NCI-H2081 (cell line): ENCODE measurements at regions not wholly inside any gene's neighbourhood (a gene's known extent, or its start where the extent isn't known, plus 50 kb on each side); places are given as distances from the start of the nearest gene placed in this dataset.
"Not testable (repeated sequence)": the region's sequence is repeated elsewhere in the genome, so short reads cannot be mapped to it uniquely, and the experiment has no call there.

Experiments used
- DNase-seq, 2 experiments: peaks; one replicate each; lab custom pipeline; 2025; lab: John Stamatoyannopoulos, UW

DNA sequence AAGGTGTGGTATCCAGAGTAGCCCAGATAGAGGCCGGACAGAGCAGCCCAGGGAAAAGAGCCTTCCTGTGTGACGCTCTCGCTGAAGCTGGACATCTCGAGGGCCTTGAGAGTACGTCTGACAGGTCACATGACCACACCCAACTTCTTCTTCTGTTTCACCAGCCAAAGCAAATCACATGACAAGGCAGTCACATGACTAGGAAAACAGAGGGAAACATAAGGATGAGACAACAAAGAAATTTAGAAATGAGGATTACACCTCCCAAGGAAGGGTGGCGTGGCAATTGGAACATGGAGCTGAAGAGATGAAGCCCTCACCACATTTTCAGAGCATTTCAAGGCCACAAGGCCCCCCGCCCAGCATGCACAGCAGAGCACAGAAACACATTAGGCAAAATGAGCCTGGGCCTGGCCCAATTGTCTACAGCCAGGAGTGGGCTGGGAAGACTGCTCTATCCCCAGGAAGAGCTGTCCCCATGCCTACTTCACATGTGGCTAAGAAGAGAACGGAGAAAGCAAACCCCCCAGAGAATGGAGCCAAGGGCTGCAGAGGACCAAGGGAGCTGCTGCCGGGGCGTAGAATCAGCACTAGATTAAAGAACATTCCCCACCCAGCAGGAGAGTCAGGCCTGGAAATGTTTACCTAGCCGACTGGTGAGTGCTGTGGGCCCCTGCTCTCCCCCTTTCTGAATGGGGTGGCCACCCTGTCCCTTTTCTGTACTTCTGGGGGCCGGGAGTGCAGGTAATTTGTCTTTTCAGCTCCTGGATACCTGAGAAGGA, 305.1 kb downstream of the NPHP4 start:
- DNase-seq, result no peak

GRCh38 chr1:5686195-5686594, 306.0 kb downstream of the NPHP4 start:
- no peak for DNase-seq

DNA sequence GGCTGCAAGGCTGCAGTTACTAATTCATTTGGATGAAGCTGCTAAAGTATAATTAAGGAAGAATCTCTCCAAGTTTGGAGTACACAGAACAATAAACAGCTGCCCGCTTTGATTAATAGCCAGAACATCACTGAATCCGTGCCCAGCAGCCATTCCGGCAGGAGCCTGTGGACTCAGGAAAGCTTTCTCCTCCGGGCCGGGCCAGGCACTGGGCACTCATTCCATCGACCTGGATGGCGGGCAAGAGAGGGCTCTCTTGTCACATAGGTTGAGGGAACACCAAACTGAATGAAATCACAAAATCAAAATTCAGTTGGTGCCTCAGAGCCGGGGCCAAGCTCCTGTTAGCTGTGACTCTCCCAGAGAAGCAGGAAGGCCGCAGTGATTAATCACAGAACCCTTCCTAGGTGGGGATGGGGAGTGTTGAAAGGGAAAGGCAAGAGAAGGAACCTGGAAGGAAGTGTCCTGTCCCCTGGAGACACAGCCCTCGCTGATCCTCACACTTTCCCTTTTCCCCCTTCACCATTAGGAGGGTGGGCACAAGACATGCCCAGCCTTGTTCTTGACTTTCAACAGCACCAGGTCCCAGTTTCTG, 306.7 kb downstream of the NPHP4 start:
- DNase-seq, result no peak

- DNase-seq, result no peak
Observed at GRCh38 chr1:5684791-5685190, 307.4 kb downstream of the NPHP4 start.

- no peak for DNase-seq
Observed at GRCh38 chr1:5683446-5683845, 308.8 kb downstream of the NPHP4 start.

DNA sequence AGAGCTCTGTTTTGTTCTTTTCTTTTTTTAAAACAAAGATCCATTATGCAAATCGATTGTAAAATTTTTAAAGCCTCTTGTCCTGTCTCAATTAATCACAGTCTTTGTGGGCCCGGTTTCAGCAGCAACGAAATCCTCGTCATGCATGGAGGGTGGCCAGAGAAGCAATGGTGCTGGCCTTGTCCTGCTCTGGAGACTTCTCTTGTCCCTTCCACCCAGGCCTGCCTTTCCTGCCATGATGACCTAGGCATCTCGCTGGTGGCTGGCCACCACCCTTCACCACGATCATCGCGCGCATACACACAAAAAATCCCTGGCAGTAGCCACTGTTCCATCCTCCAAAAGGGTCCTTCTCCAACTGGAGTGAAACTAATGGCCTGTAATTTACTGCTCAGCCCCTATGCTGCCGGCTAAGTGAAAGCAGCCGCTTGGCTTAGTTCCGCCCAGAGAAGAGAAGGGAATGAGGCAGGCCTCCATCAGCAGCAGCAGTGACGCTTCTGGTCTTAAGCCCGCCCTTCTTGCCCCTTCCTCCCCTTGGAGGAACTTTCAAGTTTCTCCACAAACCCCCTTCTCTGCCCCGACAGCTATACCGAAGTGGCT, 309.5 kb downstream of the NPHP4 start:
- DNase-seq, result no peak

GRCh38 chr1:5681654-5682053, 310.6 kb downstream of the NPHP4 start:
- no peak for DNase-seq

DNA sequence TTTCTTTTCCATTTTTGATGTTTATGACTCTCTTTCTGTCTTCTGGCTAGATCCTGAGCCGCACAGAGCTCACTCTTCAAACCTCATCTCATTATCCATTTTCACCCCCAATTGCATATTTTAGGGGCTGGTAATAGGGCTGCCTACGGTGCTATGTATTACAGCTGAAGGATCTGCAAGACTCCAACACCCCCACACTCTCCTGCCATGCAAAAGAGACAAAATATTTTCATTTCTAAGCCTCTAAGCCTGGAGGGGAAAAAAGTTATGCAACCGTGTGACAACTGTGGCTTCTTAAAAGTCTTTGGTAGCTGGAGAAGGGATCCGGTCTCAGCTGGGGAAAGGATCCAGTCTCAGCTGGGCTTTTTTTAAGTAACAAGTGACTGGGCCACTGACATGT, 311.6 kb downstream of the NPHP4 start:
- no peak for DNase-seq

DNA sequence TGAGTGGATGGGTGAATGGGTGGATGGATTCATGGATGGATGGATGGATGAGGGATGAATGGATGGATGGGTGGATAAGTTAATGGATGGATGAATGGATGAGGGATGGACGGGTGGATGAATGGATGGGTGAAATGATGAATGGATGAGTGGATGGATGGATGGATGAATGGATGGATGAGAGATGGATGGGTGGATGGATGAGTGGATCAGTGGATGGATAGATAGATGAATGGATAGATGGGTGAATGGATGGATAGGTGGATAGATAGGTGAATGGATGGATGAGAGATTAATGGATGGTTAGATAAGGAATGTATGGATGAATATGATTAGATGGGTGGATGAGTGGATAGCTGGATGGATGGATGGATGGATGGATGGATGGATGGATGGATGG, 313.5 kb downstream of the NPHP4 start:
- no peak for DNase-seq

- not testable (repeated sequence) for DNase-seq
Observed at GRCh38 chr1:5672355-5672754, 319.9 kb downstream of the NPHP4 start.

- no peak for DNase-seq
Observed at GRCh38 chr1:5670590-5671350, 321.5 kb downstream of the NPHP4 start.

DNA sequence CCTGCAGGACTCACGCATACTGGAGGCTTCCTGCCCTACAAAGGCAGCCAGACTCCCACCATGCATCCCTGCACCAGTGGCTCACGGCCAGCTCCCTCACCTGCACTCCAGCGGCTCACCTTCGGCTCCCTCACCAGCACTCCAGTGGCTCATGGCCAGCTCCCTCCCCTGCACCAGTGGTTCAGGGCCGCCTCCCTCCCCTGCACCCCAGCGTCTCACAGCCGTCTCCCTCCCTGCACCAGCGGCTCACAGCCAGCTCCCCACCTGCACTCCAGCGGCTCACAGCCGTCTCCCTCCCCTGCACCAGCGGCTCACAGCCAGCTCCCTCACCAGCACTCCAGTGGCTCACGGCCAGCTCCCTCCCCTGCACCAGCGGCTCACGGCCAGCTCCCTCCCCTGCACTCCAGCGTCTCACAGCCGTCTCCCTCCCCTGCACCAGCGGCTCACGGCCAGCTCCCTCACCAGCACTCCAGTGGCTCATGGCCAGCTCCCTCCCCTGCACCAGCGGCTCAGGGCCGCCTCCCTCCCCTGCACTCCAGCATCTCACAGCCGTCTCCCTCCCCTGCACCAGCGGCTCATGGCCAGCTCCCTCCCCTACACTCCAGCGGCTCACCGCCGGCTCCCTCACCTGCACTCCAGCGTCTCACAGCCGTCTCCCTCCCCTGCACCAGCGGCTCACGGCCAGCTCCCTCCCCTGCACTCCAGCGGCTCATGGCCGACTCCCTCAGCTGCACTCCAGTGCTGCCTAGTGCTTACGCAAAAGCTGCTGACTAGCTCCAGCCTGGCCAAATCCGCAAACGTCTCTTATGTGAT, 324.5 kb downstream of the NPHP4 start:
- DNase-seq, result no peak

DNA sequence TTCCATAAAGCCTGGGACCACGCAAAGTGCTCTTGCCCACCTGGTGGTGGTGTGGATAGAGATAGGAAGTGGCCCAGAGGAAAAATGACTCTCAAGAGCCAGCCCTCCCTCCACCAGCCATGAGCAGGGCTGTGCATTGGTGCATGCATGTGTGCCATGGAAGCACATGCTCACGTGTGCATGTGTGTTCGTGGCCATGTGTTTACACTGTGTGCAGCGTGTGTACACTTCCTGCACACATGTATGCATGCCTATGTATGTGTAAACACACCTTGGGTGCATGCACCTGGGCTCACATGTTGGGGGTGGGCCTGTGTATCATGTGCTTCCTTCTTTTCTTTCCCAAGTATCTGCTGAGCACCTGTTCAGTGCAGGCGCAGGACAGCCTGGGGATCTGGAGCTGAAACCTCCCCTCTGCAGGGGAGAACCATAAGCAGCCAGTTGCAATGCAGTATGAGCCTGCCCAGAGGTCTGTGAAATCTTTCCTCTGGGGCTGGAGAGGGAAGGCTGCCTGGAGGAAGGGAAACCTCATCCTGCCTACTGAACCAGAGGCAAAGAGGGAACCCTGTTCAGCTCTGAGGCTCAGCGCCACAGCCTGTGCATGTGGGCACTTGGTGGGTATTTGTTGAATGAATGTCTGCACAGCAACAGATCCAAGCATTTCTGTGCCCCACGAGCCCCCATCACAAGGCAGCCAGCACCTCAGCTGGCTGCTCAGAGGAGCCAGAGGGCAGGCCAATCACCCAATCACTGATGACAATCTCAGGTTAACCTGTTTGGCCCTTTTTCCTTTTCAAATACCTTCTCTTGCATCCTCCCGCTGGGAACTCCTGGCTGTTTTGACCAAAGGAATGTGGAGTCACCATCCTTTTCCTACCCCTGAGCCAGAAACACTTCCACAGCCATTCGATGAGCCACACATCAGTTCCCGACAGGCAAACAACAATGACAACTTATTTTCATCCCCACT, 327.0 kb downstream of the NPHP4 start:
- DNase-seq, result no peak

- no peak for DNase-seq
Observed at GRCh38 chr1:5664081-5664768, 328.0 kb downstream of the NPHP4 start.

DNA sequence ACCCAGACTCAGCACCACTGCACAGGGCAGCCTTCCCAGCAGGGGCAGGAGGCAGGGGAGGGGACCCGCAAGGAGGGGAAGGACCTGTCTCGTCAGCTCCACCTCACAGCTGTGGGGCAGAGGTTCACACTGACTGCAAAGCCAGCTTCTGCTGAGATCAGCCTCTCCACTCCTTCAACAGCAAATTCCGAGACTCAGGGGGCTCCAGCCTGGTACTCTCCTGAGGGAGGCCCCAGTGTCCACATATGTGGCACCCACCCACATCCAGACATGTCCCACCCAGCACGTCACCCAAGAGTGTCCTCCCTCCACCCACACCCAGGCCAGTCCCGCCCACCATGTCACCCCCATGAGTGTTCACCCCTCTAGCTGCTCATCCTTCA, 329.5 kb downstream of the NPHP4 start:
- DNase-seq, result no peak

GRCh38 chr1:5662086-5662743, 330.0 kb downstream of the NPHP4 start:
- DNase-seq, result no peak

DNA sequence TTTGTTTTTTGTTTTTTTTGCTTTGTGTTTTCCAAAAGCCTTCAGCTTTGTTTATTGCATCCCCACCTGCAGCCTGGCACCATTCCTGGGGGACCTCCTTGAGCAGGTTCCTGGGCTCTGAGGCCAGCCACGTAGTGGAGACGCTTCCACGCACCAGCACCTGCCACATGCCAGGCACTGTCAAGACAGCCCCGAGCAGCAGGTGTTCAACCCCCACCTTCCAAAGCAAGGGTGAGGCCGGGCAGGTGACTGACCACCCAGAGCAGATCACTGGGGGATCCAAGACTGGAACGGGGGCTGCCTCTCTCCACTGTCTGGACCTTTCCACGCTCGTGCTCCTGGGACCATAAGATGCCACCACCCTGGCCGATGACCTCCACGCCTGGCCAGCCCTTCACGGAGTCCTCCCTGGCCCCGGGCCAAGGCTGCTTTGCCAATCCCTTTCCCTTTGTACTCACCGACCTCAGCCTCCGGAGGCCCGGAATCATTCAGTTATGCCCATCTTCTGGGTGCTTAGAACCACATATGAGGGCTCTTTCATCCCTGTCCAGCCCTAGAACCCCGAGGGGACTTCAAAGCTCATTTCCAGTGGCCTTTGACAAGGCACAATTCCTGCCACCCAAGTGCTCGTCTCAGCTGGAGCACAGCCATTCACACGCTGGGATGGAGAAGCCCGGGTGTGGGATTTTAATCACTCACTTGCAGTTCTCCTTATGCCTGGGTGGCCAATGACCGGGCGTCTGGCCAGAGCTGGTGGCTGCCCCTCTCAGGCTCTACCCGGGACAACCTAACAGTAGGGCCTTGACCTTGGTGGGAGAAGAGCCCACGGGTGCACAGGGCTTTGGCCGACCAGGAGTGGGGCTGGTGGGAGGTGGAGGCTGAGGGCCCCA, 330.8 kb downstream of the NPHP4 start:
- DNase-seq, result no peak

- no peak for DNase-seq
Observed at GRCh38 chr1:5660141-5660935, 331.9 kb downstream of the NPHP4 start.
